ENCODE measurements at regions not wholly inside any gene's neighbourhood (a gene's known extent, or its start where the extent isn't known, plus 50 kb on each side); places are given as distances from the start of the nearest gene placed in this dataset.
"Not testable (repeated sequence)": the region's sequence is repeated elsewhere in the genome, so short reads cannot be mapped to it uniquely, and the experiment has no call there.

DNA sequence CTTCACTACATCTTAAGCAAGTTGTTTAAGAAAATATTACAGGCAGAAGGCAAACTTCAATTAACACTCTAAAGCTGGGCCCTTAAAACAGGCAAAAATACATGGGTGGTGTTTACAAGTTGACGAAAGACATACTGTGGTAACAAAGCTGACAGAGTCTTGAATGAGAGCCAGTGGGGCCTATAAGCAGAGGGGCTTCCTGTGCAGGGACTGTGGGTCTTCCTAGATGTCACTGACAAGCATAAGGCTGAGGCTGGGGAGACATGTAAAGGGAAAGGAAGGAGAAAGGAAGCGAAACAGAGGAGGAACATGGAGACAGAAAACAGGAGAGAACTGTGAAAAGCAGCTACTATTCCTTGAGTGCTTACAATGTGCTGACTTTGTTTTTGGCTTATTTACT is 308.0 kb upstream of the RPS23 start (continued):
- TF ChIP-seq, protein P1, sequence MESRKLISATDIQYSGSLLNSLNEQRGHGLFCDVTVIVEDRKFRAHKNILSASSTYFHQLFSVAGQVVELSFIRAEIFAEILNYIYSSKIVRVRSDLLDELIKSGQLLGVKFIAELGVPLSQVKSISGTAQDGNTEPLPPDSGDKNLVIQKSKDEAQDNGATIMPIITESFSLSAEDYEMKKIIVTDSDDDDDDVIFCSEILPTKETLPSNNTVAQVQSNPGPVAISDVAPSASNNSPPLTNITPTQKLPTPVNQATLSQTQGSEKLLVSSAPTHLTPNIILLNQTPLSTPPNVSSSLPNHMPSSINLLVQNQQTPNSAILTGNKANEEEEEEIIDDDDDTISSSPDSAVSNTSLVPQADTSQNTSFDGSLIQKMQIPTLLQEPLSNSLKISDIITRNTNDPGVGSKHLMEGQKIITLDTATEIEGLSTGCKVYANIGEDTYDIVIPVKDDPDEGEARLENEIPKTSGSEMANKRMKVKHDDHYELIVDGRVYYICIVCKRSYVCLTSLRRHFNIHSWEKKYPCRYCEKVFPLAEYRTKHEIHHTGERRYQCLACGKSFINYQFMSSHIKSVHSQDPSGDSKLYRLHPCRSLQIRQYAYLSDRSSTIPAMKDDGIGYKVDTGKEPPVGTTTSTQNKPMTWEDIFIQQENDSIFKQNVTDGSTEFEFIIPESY (IDR thresholded peaks at IDR 0.05): no peak
- TF ChIP-seq FOXA2 (IDR thresholded peaks at IDR 0.05): no peak
- no peak for TF ChIP-seq NR2F2 (IDR thresholded peaks at IDR 0.05)
- TF ChIP-seq YY1 (IDR thresholded peaks at IDR 0.05): no peak
- TF ChIP-seq MAX (IDR thresholded peaks at IDR 0.05): no peak
- TF ChIP-seq RXRA (IDR thresholded peaks at IDR 0.05): no peak
- no peak for TF ChIP-seq HNF4A (conservative IDR thresholded peaks at IDR 0.05)
- no peak for TF ChIP-seq FOXA1 (IDR thresholded peaks at IDR 0.05)

DNA sequence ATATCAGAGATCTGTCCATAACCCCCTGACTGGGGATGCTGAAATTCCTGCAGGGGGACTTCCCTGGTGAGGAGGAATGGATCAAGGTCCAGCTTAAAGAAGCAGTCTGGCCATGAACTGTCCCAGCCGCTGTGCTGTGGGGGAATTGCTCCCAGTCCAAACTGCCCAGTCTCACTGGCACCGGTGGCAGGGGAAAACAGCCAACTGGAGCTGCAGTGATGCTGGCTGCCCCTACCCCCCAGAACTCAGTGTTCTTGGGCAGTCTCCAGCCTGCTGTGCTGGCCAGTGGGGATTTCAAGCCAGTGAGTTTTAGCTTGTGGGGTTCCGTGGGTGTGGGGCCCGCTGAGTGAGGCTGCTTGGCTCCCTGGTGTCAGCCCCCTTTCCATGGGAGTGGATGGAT is 306.5 kb upstream of the RPS23 start:
- 43% methylated on average over 4 of the region's 4 CpGs for WGBS

GRCh38 chr5:82583331-82583730 is 305.2 kb upstream of the RPS23 start:
- WGBS: 95% methylated on average over 6 of the region's 6 CpGs
- not testable (repeated sequence) for H3K4me3 ChIP-seq (ENCODE audit: low read depth in 1 of 3, low read length in 3 of 3); H3K27ac ChIP-seq (ENCODE audit: low read depth in 1 of 2, low read length in 2 of 2); H3K36me3 ChIP-seq (ENCODE audit: control insufficient read depth in 4 of 4, insufficient read depth in 3 of 4, low read depth in 1 of 4, low read length in 3 of 4); H3K9ac ChIP-seq (ENCODE audit: low read depth in 1 of 2, low read length in 2 of 2); H3K9me3 ChIP-seq (ENCODE audit: control insufficient read depth in 4 of 4, low read length in 3 of 4); DNase-seq (ENCODE audit: low spot score); H3K27me3 ChIP-seq (ENCODE audit: control insufficient read depth in 4 of 4, insufficient read depth in 4 of 4, low read length in 3 of 4)
- H3K4me1 ChIP-seq (ENCODE audit: control insufficient read depth in 4 of 4, insufficient read depth in 4 of 4, low read length in 3 of 4): peaks cover 12 to 35% (median 20%) of the 10 kb centered on the region in 4 donors

More for the DNA sequence above, 306.5 kb upstream of the RPS23 start:
- H3K9ac ChIP-seq (ENCODE audit: low read depth in 1 of 2, low read length in 2 of 2): no peak overlapping the region
- TF ChIP-seq HNF4A (conservative IDR thresholded peaks at IDR 0.05) (peak; percentile 67 to 83), YY1 (IDR thresholded peaks at IDR 0.05) (peak; percentile 27), MAX (IDR thresholded peaks at IDR 0.05) (peak; percentile 33), SP1 (IDR thresholded peaks at IDR 0.05) (peak; percentile 56), REST (IDR thresholded peaks at IDR 0.05) (peak; percentile 31), RXRA (IDR thresholded peaks at IDR 0.05) (peak; percentile 56 to 79), HNF4G (IDR thresholded peaks at IDR 0.05) (no peak), EGR1 (IDR thresholded peaks at IDR 0.05; ENCODE audit: low read depth in 2 of 2) (no peak), TAF1 (conservative IDR thresholded peaks at IDR 0.05) (no peak), RAD21 (IDR thresholded peaks at IDR 0.05) (peak; percentile 26 to 35)
- TF ChIP-seq, protein P1 (IDR thresholded peaks at IDR 0.05): peak; percentile 15
- no peaks in the 10 kb centered on the region for H3K9me3 ChIP-seq (ENCODE audit: control insufficient read depth in 4 of 4, low read length in 3 of 4)
- H3K27me3 ChIP-seq (ENCODE audit: control insufficient read depth in 4 of 4, insufficient read depth in 4 of 4, low read length in 3 of 4): no peaks in the 10 kb centered on the region
- peaks cover 12 to 35% (median 20%) of the 10 kb centered on the region in 4 donors for H3K4me1 ChIP-seq (ENCODE audit: control insufficient read depth in 4 of 4, insufficient read depth in 4 of 4, low read length in 3 of 4)
- no peak overlapping the region for H3K27ac ChIP-seq (ENCODE audit: low read depth in 1 of 2, low read length in 2 of 2)
- no peak for DNase-seq (ENCODE audit: low spot score)
- H3K36me3 ChIP-seq (ENCODE audit: control insufficient read depth in 4 of 4, insufficient read depth in 3 of 4, low read depth in 1 of 4, low read length in 3 of 4): no peaks in the 10 kb centered on the region
- H3K4me3 ChIP-seq (ENCODE audit: low read depth in 1 of 3, low read length in 3 of 3): no peak overlapping the region
